HG03565 (cell line): ENCODE measurements at regions not wholly inside any gene's neighbourhood (a gene's known extent, or its start where the extent isn't known, plus 50 kb on each side); places are given as distances from the start of the nearest gene placed in this dataset.

Experiments
- ATAC-seq: cut with Tn5 transposase; IDR thresholded peaks from one replicate; pipeline ENCODE4 v1.9.1; 2021; ENCODE audit warnings: mild to moderate bottlenecking, moderate library complexity; ENCODE audit not compliant: unreplicated experiment

- no peak for ATAC-seq
These were observed 141.6 kb upstream of the TENM4 start for GRCh38 chr11:79582434-79582833.

- no peak for ATAC-seq
These were observed 138.2 kb upstream of the TENM4 start for GRCh38 chr11:79579063-79579462.

- no peak for ATAC-seq
These were observed 137.3 kb upstream of the TENM4 start for GRCh38 chr11:79578116-79578515.

GRCh38 chr11:79575701-79576100 lies 134.9 kb upstream of the TENM4 start:
- no peak for ATAC-seq

- ATAC-seq = no peak
These were observed 129.3 kb upstream of the TENM4 start for GRCh38 chr11:79570104-79570503.

GRCh38 chr11:79564288-79564925 lies 123.6 kb upstream of the TENM4 start:
- no peak for ATAC-seq

- ATAC-seq = no peak
These were observed 120.7 kb upstream of the TENM4 start for GRCh38 chr11:79561496-79561895.

GRCh38 chr11:79550809-79551208 lies 110.0 kb upstream of the TENM4 start:
- ATAC-seq = no peak

- ATAC-seq = no peak
These were observed 106.4 kb upstream of the TENM4 start for GRCh38 chr11:79547256-79547655.

- ATAC-seq = no peak
These were observed 105.5 kb upstream of the TENM4 start for GRCh38 chr11:79546351-79546750.

GRCh38 chr11:79544361-79544760 lies 103.5 kb upstream of the TENM4 start:
- ATAC-seq = no peak

GRCh38 chr11:79543101-79543500 lies 102.3 kb upstream of the TENM4 start:
- no peak for ATAC-seq

- no peak for ATAC-seq
These were observed 100.6 kb upstream of the TENM4 start for GRCh38 chr11:79541466-79541865.

GRCh38 chr11:79538775-79539174 lies 97.9 kb upstream of the TENM4 start:
- no peak for ATAC-seq

- no peak for ATAC-seq
These were observed 95.5 kb upstream of the TENM4 start for GRCh38 chr11:79536155-79536917.

GRCh38 chr11:79535606-79536005 lies 94.8 kb upstream of the TENM4 start:
- no peak for ATAC-seq

GRCh38 chr11:79525257-79525656 lies 84.4 kb upstream of the TENM4 start:
- no peak for ATAC-seq

GRCh38 chr11:79522626-79523025 lies 81.8 kb upstream of the TENM4 start:
- no peak for ATAC-seq

GRCh38 chr11:79520086-79520485 lies 79.3 kb upstream of the TENM4 start:
- no peak for ATAC-seq

- ATAC-seq = no peak
These were observed 75.0 kb upstream of the TENM4 start for GRCh38 chr11:79515781-79516180.

- no peak for ATAC-seq
These were observed 73.9 kb upstream of the TENM4 start for GRCh38 chr11:79514695-79515094.

GRCh38 chr11:79514290-79514689 lies 73.5 kb upstream of the TENM4 start:
- no peak for ATAC-seq
